OCI-LY1 (cell line): ENCODE measurements at regions not wholly inside any gene's neighbourhood (a gene's known extent, or its start where the extent isn't known, plus 50 kb on each side); places are given as distances from the start of the nearest gene placed in this dataset.

Source experiments
- EZH2 ChIP-seq: fragments of 200-600 bp; sonication (generic), shearing (Covaris generic); IDR thresholded peaks from 2 replicates; pipeline ENCODE4 v1.8.0; 2017; ENCODE audit warnings: borderline replicate concordance, mixed run types, mild to moderate bottlenecking, antibody characterized with exemption, low read length, moderate library complexity, mixed read lengths
- TF ChIP-seq, protein P1 (sequence below): fragments of 200-600 bp; sonication (generic), shearing (Covaris generic); IDR thresholded peaks from 2 replicates; pipeline ENCODE4 v1.5.1; 2017; ENCODE audit warnings: mild to moderate bottlenecking, antibody characterized with exemption, low read length, moderate library complexity, mixed read lengths

DNA sequence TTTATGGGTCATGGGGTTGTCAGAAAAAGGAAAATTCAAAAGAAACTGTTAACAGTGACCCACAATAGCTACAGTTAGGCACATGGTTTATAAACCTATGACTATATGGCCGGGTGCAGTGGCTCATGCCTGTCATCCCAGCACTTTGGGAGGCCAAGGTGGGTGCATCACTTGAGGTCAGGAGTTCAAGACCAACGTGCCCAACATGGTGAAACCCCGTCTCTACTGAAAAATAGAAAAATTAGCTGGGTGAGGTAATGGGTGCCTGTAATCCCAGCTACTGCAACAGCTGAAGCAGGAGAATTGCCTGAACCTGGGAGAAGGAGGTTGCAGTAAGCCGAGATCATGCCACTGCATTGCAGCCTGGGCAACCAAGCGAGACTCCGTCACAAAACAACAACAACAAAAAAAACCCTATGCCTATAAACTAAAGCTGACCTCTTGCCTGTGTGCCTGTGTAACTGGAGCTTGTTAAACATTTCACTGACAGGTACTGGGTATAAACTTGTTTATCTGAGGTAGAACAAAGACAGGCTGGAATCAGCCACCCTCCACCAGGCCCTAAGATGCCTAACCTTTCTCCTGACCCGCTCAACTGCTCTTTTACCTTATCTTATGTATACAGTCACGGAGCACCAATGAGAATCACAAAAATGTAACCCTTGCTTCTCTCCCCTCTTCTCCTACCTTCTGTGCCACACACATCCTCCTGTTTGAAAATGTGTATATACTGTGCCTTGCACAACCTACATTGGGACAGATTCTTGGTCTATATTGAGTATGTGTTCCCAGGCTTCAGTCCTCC lies 62.9 kb upstream of the ATF7IP2 start:
- TF ChIP-seq, protein P1, sequence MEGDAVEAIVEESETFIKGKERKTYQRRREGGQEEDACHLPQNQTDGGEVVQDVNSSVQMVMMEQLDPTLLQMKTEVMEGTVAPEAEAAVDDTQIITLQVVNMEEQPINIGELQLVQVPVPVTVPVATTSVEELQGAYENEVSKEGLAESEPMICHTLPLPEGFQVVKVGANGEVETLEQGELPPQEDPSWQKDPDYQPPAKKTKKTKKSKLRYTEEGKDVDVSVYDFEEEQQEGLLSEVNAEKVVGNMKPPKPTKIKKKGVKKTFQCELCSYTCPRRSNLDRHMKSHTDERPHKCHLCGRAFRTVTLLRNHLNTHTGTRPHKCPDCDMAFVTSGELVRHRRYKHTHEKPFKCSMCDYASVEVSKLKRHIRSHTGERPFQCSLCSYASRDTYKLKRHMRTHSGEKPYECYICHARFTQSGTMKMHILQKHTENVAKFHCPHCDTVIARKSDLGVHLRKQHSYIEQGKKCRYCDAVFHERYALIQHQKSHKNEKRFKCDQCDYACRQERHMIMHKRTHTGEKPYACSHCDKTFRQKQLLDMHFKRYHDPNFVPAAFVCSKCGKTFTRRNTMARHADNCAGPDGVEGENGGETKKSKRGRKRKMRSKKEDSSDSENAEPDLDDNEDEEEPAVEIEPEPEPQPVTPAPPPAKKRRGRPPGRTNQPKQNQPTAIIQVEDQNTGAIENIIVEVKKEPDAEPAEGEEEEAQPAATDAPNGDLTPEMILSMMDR: no peak
- no peak for TF ChIP-seq EZH2
